Omental fat pad (tissue), 3 donors: ENCODE measurements at regions not wholly inside any gene's neighbourhood (a gene's known extent, or its start where the extent isn't known, plus 50 kb on each side); places are given as distances from the start of the nearest gene placed in this dataset. TPM values are rescaled to one million over a fixed set of nuclear protein-coding genes. Genes with fewer than 3 reads are reported as not detected.

Experiments used
- ATAC-seq: fragments of 150-250 bp; one replicate; pipeline ENCODE4 v1.9.1; 2016; ENCODE audit warnings: mild to moderate bottlenecking, moderate library complexity; ENCODE audit not compliant: low FRiP score
- DNase-seq: peaks from one replicate; pipeline ENCODE4 v3.0.0-alpha.2; 2019; ENCODE audit warnings: low spot score
- CTCF ChIP-seq, 3 donors: fragments of 450-650 bp; IDR thresholded peaks; one replicate each; pipeline ENCODE4 v1.5.1; 2016 to 2017; ENCODE audit warnings: antibody characterized with exemption in 3 of 3, mild to moderate bottlenecking in 3 of 3, moderate library complexity in 2 of 3
- small RNA-seq: library from RNA; depleted of rRNA; stranded (forward); fragments of <200 nt; gene quantifications from one replicate; pipeline ENCODE3, GENCODE V24; 2016

DNA sequence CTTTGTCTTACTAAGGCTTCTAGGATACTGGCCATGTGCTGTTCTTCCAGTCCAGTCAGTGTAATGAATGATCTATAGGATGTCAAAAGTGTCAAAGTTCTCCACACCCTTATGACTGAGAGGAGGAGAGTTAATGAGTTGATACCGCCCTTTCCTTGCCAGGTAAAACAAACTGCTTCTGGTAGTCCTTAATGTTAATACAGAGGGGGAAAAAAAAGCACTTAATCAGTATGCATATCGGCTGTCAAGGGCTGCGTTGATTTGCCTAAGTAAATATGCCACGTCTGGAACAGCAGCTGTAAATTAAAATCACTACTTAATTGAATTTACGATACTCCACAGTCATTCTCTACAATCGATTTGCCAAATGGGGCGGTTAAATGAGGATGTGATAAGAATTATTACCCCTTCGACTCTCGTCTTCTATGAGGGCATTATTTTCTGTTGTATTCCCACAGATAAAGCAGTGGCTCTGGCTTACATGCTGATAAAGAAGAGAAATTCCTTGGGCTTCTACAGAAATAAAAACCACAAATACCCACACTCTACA is 416.0 kb downstream of the KCNH5 start:
- TF ChIP-seq CTCF (IDR thresholded peaks at IDR 0.05) = no peak
- no peak for ATAC-seq
- DNase-seq = no peak

GRCh38 chr14:62631176-62631575 is 414.1 kb downstream of the KCNH5 start:
- DNase-seq (no peak), ATAC-seq (no peak)
- TF ChIP-seq CTCF (IDR thresholded peaks at IDR 0.05) = no peak

GRCh38 chr14:62632771-62633170 is 412.5 kb downstream of the KCNH5 start:
- no peak for TF ChIP-seq CTCF (IDR thresholded peaks at IDR 0.05)
- ATAC-seq = no peak
- DNase-seq = no peak

- TF ChIP-seq CTCF (IDR thresholded peaks at IDR 0.05) = no peak
- no peak for ATAC-seq
- no peak for DNase-seq
These were observed 399.6 kb downstream of the KCNH5 start for GRCh38 chr14:62645649-62646048.

Small RNA genes lying in the stretch of these regions (small RNA-seq; reads per million reads assigned to genes)
- gene AL389895.1 = not detected
